BE2C (cell line): ENCODE measurements at regions not wholly inside any gene's neighbourhood (a gene's known extent, or its start where the extent isn't known, plus 50 kb on each side); places are given as distances from the start of the nearest gene placed in this dataset.
A peak's percentile ranks its signal among the peaks of the same experiment; 100 is the strongest.

Source experiments
- DNase-seq: peaks from one replicate; pipeline ENCODE4 v3.0.0-alpha.2; 2020
- H3K27me3 ChIP-seq: fragments of 250-450 bp; sonication (Bioruptor Pico); 2 replicates; pipeline ENCODE4 v1.5.1; 2020; ENCODE audit warnings: mild to moderate bottlenecking
- H3K36me3 ChIP-seq: fragments of 250-450 bp; sonication (Bioruptor Pico); 2 replicates; pipeline ENCODE4 v1.5.1; 2020; ENCODE audit warnings: mild to moderate bottlenecking
- H3K4me1 ChIP-seq: fragments of 250-450 bp; sonication (Bioruptor Pico); 2 replicates; pipeline ENCODE4 v1.5.1; 2020
- H3K4me3 ChIP-seq: 2 replicates; pipeline ENCODE4 v1.5.1; 2011; ENCODE audit warnings: low read depth, low read length
- H3K9me3 ChIP-seq: fragments of 250-450 bp; sonication (Bioruptor Pico); 2 replicates; pipeline ENCODE4 v1.5.1; 2020
- CTCF ChIP-seq: IDR thresholded peaks from 2 replicates; pipeline ENCODE4 v1.5.1; 2012; ENCODE audit warnings: mild to moderate bottlenecking, low read depth, low read length

DNA sequence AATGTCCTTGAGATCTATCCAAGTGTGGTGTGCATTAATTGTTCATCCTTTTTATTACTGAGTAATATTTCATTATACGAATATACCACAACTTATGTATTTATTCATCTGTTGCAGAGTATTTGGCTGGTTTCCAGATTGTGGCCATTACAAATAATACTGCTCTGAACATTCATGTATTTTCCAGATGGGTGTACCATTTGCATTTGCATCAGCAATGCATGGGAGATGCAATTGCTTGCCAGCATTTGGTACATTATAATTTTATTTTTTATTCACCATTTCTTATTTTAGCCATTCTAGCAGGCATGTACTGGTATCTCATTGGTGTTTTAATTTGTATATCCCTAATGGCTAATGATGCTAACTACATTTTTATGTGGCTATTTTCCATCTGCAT, 162.4 kb downstream of the SCG2 start:
- no peaks in the 10 kb centered on the region for H3K36me3 ChIP-seq
- DNase-seq = no peak
- H3K9me3 ChIP-seq = no peaks in the 10 kb centered on the region
- no peaks in the 10 kb centered on the region; the same call in 1 of the 2 replicates for H3K4me1 ChIP-seq
- no peak for TF ChIP-seq CTCF
- H3K4me3 ChIP-seq = no peak overlapping the region
- no peaks in the 10 kb centered on the region for H3K27me3 ChIP-seq

- Histone ChIP-seq H3K9me3 (no peaks in the 10 kb centered on the region), H3K4me1 (no peaks in the 10 kb centered on the region; the same call in 1 of the 2 replicates), H3K4me3 (no peak overlapping the region), H3K27me3 (no peaks in the 10 kb centered on the region), H3K36me3 (no peaks in the 10 kb centered on the region)
- DNase-seq = no peak
- TF ChIP-seq CTCF = no peak
Measured at GRCh38 chr2:223442847-223443246, 159.3 kb downstream of the SCG2 start.

- no peak for TF ChIP-seq CTCF
- Histone ChIP-seq H3K4me1 (no peaks in the 10 kb centered on the region; the same call in 1 of the 2 replicates), H3K9me3 (no peaks in the 10 kb centered on the region)
Measured at GRCh38 chr2:223450246-223450645, 151.9 kb downstream of the SCG2 start.

GRCh38 chr2:223457301-223457700, 144.9 kb downstream of the SCG2 start:
- Histone ChIP-seq H3K4me1 (peaks cover 23% of the 10 kb centered on the region), H3K36me3 (no peaks in the 10 kb centered on the region), H3K4me3 (no peak overlapping the region), H3K27me3 (no peaks in the 10 kb centered on the region), H3K9me3 (no peaks in the 10 kb centered on the region)
- TF ChIP-seq CTCF = no peak
- no peak for DNase-seq

More at GRCh38 chr2:223450246-223450645, 151.9 kb downstream of the SCG2 start:
- Histone ChIP-seq H3K27me3 (no peaks in the 10 kb centered on the region), H3K36me3 (no peaks in the 10 kb centered on the region), H3K4me3 (no peak overlapping the region)
- DNase-seq = no peak

GRCh38 chr2:223459328-223459939, 142.7 kb downstream of the SCG2 start:
- H3K4me3 ChIP-seq = no peak overlapping the region
- H3K4me1 ChIP-seq = peaks cover 23% of the 10 kb centered on the region
- peak; percentile 48 for TF ChIP-seq CTCF
- H3K27me3 ChIP-seq = no peaks in the 10 kb centered on the region
- H3K36me3 ChIP-seq = no peaks in the 10 kb centered on the region
- no peak for DNase-seq
- no peaks in the 10 kb centered on the region for H3K9me3 ChIP-seq

DNA sequence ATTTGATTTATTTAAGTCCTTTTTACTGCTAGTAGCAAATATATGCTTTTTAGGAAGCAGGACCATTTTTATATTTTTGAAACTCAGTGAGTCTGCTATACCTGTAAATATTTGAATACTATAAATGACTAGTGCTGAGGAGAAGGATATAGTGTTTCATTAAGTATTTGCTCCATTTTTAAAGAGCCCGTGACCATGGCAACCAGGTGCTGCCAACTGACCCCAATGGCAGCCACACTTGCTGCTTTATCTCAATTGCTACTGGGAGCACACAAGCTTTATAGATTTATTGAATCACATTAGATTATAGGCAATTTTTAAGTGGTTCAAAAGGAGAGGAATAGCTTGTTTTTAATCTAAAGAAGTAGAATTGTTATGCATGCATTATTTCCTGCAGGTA, 142.0 kb downstream of the SCG2 start:
- H3K4me3 ChIP-seq = no peak overlapping the region
- no peak for DNase-seq

More for the DNA sequence above, 142.0 kb downstream of the SCG2 start:
- no peak for TF ChIP-seq CTCF
- Histone ChIP-seq H3K27me3 (no peaks in the 10 kb centered on the region), H3K4me1 (peaks cover 23% of the 10 kb centered on the region), H3K36me3 (no peaks in the 10 kb centered on the region), H3K9me3 (no peaks in the 10 kb centered on the region)
